SHP77 (cell line): ENCODE measurements at regions not wholly inside any gene's neighbourhood (a gene's known extent, or its start where the extent isn't known, plus 50 kb on each side); places are given as distances from the start of the nearest gene placed in this dataset.
A peak's percentile ranks its signal among the peaks of the same experiment; 100 is the strongest.
"Not testable (repeated sequence)": the region's sequence is repeated elsewhere in the genome, so short reads cannot be mapped to it uniquely, and the experiment has no call there.

Experiments
- DNase-seq, 2 experiments: peaks; one replicate each; lab custom pipeline; 2025; lab: John Stamatoyannopoulos, UW

GRCh38 chr5:25009063-25009462, 364.3 kb upstream of the CDH10 start:
- no peak for DNase-seq

- DNase-seq: peak; percentile 41 to 76
Measured at GRCh38 chr5:25006734-25007133, 362.0 kb upstream of the CDH10 start.

GRCh38 chr5:25006237-25006636, 361.5 kb upstream of the CDH10 start:
- DNase-seq: no peak

- DNase-seq: no peak
Measured at GRCh38 chr5:25005431-25005830, 360.7 kb upstream of the CDH10 start.

GRCh38 chr5:25002371-25002770, 357.6 kb upstream of the CDH10 start:
- DNase-seq: no peak

- DNase-seq: no peak
Measured at GRCh38 chr5:24999732-25000131, 355.0 kb upstream of the CDH10 start.

GRCh38 chr5:24998641-24999040, 353.9 kb upstream of the CDH10 start:
- DNase-seq: no peak

GRCh38 chr5:24986326-24986725, 341.5 kb upstream of the CDH10 start:
- DNase-seq: no peak

- DNase-seq: not testable (repeated sequence)
Measured at GRCh38 chr5:24978552-24978951, 333.8 kb upstream of the CDH10 start.

- no peak for DNase-seq
Measured at GRCh38 chr5:24963611-24964010, 318.8 kb upstream of the CDH10 start.

GRCh38 chr5:24923400-24923799, 278.6 kb upstream of the CDH10 start:
- no peak for DNase-seq

GRCh38 chr5:24918676-24919075, 273.9 kb upstream of the CDH10 start:
- DNase-seq: no peak

GRCh38 chr5:24916863-24917262, 272.1 kb upstream of the CDH10 start:
- no peak for DNase-seq

- no peak for DNase-seq
Measured at GRCh38 chr5:24909210-24909609, 264.4 kb upstream of the CDH10 start.

- DNase-seq: no peak
Measured at GRCh38 chr5:24906689-24907088, 261.9 kb upstream of the CDH10 start.

- DNase-seq: no peak
Measured at GRCh38 chr5:24904981-24905517, 260.3 kb upstream of the CDH10 start.

GRCh38 chr5:24899180-24899579, 254.4 kb upstream of the CDH10 start:
- DNase-seq: no peak

GRCh38 chr5:24864244-24864643, 219.5 kb upstream of the CDH10 start:
- DNase-seq: no peak

GRCh38 chr5:24862117-24862516, 217.3 kb upstream of the CDH10 start:
- no peak for DNase-seq

GRCh38 chr5:24855485-24855884, 210.7 kb upstream of the CDH10 start:
- DNase-seq: no peak

GRCh38 chr5:24854850-24855249, 210.1 kb upstream of the CDH10 start:
- no peak for DNase-seq

GRCh38 chr5:24854350-24854749, 209.6 kb upstream of the CDH10 start:
- no peak for DNase-seq

- DNase-seq: no peak
Measured at GRCh38 chr5:24850926-24851486, 206.2 kb upstream of the CDH10 start.

- no peak for DNase-seq
Measured at GRCh38 chr5:24849210-24849609, 204.4 kb upstream of the CDH10 start.
